ENCODE measurements at regions not wholly inside any gene's neighbourhood (a gene's known extent, or its start where the extent isn't known, plus 50 kb on each side); places are given as distances from the start of the nearest gene placed in this dataset.

DNA sequence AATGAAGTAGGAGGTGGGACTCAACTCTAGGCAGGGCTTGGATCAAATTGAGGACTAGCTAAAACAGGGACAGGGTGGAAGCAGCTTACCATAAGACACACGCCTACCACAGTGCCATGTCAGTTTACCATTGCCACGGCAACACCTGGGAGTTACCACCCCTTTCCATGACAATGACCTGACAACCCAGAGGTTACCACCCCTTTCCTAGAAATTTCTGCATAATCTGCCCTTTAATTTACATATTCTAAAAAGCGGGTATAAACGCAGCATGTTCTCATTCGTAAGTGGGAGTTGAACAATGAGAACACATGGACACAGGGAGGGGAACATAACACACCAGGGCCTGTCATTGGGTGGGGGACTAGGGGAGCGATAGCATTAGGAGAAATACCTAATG lies 72.7 kb downstream of the GCC1 start:
- intact Hi-C loops (cut with micrococcal nuclease): no loop called here

DNA sequence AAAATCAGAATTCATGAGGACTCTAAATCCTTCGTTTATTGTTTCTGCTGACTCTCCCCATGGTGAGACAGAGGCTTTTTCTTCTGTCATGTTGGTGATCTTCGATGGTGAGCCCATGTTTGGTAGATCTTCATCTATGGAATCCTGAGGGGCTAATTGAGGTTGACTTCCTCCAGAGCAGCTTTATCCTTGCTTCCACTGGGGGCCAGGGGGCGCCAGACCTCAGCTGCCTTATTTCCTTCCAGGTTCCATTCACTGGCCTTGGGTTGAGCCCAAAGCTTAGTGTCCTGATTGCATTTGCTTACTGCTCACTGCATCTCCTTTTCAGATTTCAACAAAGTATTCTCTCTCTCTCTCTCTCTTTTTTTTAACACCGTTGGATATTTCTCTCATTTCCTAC lies 80.7 kb downstream of the GCC1 start:
- H4K20me1 ChIP-seq (ENCODE audit: control insufficient read depth, insufficient read depth, low read length, poor library complexity, severe bottlenecking): no peaks in the 10 kb centered on the region
- H3K4me2 ChIP-seq (replicated peaks; ENCODE audit: low read depth, low read length, poor library complexity, severe bottlenecking): no peak overlapping the region
- no peak overlapping the region for H3K4me3 ChIP-seq (ENCODE audit: control extremely low read depth in 1 of 5, extremely low read depth in 1 of 5, insufficient read depth in 1 of 5, low read depth in 2 of 5, low read length in 4 of 5)
- peaks cover 0 to 8% (median 2%) of the 10 kb centered on the region in 4 experiments for H3K27me3 ChIP-seq (replicated peaks in 1 of 4; ENCODE audit: control extremely low read depth in 1 of 4, control insufficient read depth in 3 of 4, insufficient read depth in 4 of 4, low read length in 3 of 4)
- intact Hi-C loops (cut with micrococcal nuclease): loop anchor here (2.0 to 5.0 kb wide), 2 partner anchors 124 to 703 kb away; no protein-coding TSS in a partner anchor
- H3K27ac ChIP-seq (ENCODE audit: low read length in 2 of 2): no peak overlapping the region
- H3K4me3 Mint-ChIP-seq: no peak overlapping the region
- peak; percentile 23 for DNase-seq
- TF ChIP-seq EZH2 (IDR thresholded peaks at IDR 0.05; ENCODE audit: borderline replicate concordance, insufficient read depth, low read depth, low read length, poor library complexity, severe bottlenecking): no peak
- TF ChIP-seq, protein P1, sequence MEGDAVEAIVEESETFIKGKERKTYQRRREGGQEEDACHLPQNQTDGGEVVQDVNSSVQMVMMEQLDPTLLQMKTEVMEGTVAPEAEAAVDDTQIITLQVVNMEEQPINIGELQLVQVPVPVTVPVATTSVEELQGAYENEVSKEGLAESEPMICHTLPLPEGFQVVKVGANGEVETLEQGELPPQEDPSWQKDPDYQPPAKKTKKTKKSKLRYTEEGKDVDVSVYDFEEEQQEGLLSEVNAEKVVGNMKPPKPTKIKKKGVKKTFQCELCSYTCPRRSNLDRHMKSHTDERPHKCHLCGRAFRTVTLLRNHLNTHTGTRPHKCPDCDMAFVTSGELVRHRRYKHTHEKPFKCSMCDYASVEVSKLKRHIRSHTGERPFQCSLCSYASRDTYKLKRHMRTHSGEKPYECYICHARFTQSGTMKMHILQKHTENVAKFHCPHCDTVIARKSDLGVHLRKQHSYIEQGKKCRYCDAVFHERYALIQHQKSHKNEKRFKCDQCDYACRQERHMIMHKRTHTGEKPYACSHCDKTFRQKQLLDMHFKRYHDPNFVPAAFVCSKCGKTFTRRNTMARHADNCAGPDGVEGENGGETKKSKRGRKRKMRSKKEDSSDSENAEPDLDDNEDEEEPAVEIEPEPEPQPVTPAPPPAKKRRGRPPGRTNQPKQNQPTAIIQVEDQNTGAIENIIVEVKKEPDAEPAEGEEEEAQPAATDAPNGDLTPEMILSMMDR (IDR thresholded peaks at IDR 0.05): peak; percentile 39
- H3K27me3 Mint-ChIP-seq: peaks cover 35% of the 10 kb centered on the region
- ChIA-PET CTCF (interaction anchor here (0.7 to 1.9 kb wide), 6 partner anchors 8 to 705 kb away, joined by 3 to 11 read pairs (median 4); no protein-coding TSS in a partner anchor), POLR2A (no interaction called here)
- no peak for ATAC-seq (ENCODE audit: low read depth)
- no peak overlapping the region for H3K27ac Mint-ChIP-seq
- no peak overlapping the region for H3K9ac ChIP-seq (ENCODE audit: low read length)
- no peaks in the 10 kb centered on the region for H3K79me2 ChIP-seq (ENCODE audit: control insufficient read depth, insufficient read depth, low read length)
- no peaks in the 10 kb centered on the region for H3K4me1 Mint-ChIP-seq
- H3K9me3 ChIP-seq (ENCODE audit: control extremely low read depth in 1 of 3, control insufficient read depth in 2 of 3, insufficient read depth in 1 of 3, low read length in 2 of 3): no peaks in the 10 kb centered on the region
- WGBS (ENCODE audit: insufficient coverage): 18% methylated on average over 1 of the region's 4 CpGs
- H3K9me3 Mint-ChIP-seq (ENCODE audit: insufficient read depth): no peaks in the 10 kb centered on the region
- no peaks in the 10 kb centered on the region for H3K4me1 ChIP-seq (ENCODE audit: control insufficient read depth in 2 of 2, insufficient read depth in 2 of 2, low read length in 2 of 2)
- no peak overlapping the region for H2AFZ ChIP-seq (ENCODE audit: insufficient read depth, low read depth, low read length, poor library complexity, severe bottlenecking)
- no peaks in the 10 kb centered on the region for H3K36me3 ChIP-seq (replicated peaks in 1 of 2; ENCODE audit: control extremely low read depth in 1 of 2, control insufficient read depth in 1 of 2, extremely low read depth in 1 of 2, insufficient read depth in 2 of 2, low read length in 1 of 2)

More for the DNA sequence above, 72.7 kb downstream of the GCC1 start:
- Histone ChIP-seq H4K20me1 (ENCODE audit: control insufficient read depth, insufficient read depth, low read length, poor library complexity, severe bottlenecking) (no peaks in the 10 kb centered on the region), H3K9me3 (ENCODE audit: control extremely low read depth in 1 of 3, control insufficient read depth in 2 of 3, insufficient read depth in 1 of 3, low read length in 2 of 3) (no peaks in the 10 kb centered on the region), H3K27me3 (replicated peaks in 1 of 4; ENCODE audit: control extremely low read depth in 1 of 4, control insufficient read depth in 3 of 4, insufficient read depth in 4 of 4, low read length in 3 of 4) (peaks cover 0 to 4% (median 0%) of the 10 kb centered on the region in 4 experiments), H2AFZ (ENCODE audit: insufficient read depth, low read depth, low read length, poor library complexity, severe bottlenecking) (no peak overlapping the region), H3K27ac (ENCODE audit: low read length in 2 of 2) (no peak overlapping the region), H3K4me3 (ENCODE audit: control extremely low read depth in 1 of 5, extremely low read depth in 1 of 5, insufficient read depth in 1 of 5, low read depth in 2 of 5, low read length in 4 of 5) (no peak overlapping the region), H3K4me1 (ENCODE audit: control insufficient read depth in 2 of 2, insufficient read depth in 2 of 2, low read length in 2 of 2) (no peaks in the 10 kb centered on the region), H3K4me2 (replicated peaks; ENCODE audit: low read depth, low read length, poor library complexity, severe bottlenecking) (no peak overlapping the region), H3K79me2 (ENCODE audit: control insufficient read depth, insufficient read depth, low read length) (no peaks in the 10 kb centered on the region), H3K9ac (ENCODE audit: low read length) (no peak overlapping the region), H3K36me3 (replicated peaks in 1 of 2; ENCODE audit: control extremely low read depth in 1 of 2, control insufficient read depth in 1 of 2, extremely low read depth in 1 of 2, insufficient read depth in 2 of 2, low read length in 1 of 2) (no peaks in the 10 kb centered on the region)
- DNase-seq: no peak
- Mint-ChIP-seq H3K4me3 (no peak overlapping the region), H3K4me1 (no peaks in the 10 kb centered on the region), H3K9me3 (ENCODE audit: insufficient read depth) (no peaks in the 10 kb centered on the region), H3K27ac (no peak overlapping the region), H3K27me3 (peaks cover 33% of the 10 kb centered on the region)
- no peak for ATAC-seq (ENCODE audit: low read depth)
- TF ChIP-seq, protein P1 (IDR thresholded peaks at IDR 0.05): no peak
- no peak for TF ChIP-seq EZH2 (IDR thresholded peaks at IDR 0.05; ENCODE audit: borderline replicate concordance, insufficient read depth, low read depth, low read length, poor library complexity, severe bottlenecking)
- ChIA-PET POLR2A (no interaction called here), CTCF (no interaction called here)
- WGBS (ENCODE audit: insufficient coverage): 67% methylated on average over 3 of the region's 6 CpGs

Measured in B cell (primary cell).